Smooth muscle cell (in vitro differentiated cells): ENCODE measurements at regions not wholly inside any gene's neighbourhood (a gene's known extent, or its start where the extent isn't known, plus 50 kb on each side); places are given as distances from the start of the nearest gene placed in this dataset.
"Not testable (repeated sequence)": the region's sequence is repeated elsewhere in the genome, so short reads cannot be mapped to it uniquely, and the experiment has no call there.

Experiments used
- DNase-seq: peaks from one replicate; lab custom pipeline; 2025; ENCODE audit not compliant: unreplicated experiment; lab: John Stamatoyannopoulos, UW
- H2AFZ ChIP-seq: fragments of 200-600 bp; sonication (generic); 2 replicates; pipeline ENCODE4 v1.6.0; 2016; ENCODE audit warnings: antibody characterized with exemption, low read depth, mild to moderate bottlenecking
- H3F3A ChIP-seq: fragments of 200-600 bp; sonication (generic); 2 replicates; pipeline ENCODE4 v1.6.0; 2017; ENCODE audit warnings: antibody characterized with exemption, low read depth
- H3K27ac ChIP-seq: fragments of 200-600 bp; sonication (generic); 2 replicates; pipeline ENCODE4 v1.5.1; 2016; ENCODE audit warnings: low read depth, mild to moderate bottlenecking
- H3K27me3 ChIP-seq: fragments of 200-600 bp; sonication (generic); 2 replicates; pipeline ENCODE4 v1.6.1; 2016; ENCODE audit warnings: low read depth, mild to moderate bottlenecking
- H3K36me3 ChIP-seq: fragments of 200-600 bp; sonication (generic); 2 replicates; pipeline ENCODE4 v1.5.1; 2016; ENCODE audit warnings: low read depth
- H3K4me1 ChIP-seq: fragments of 200-600 bp; sonication (generic); 2 replicates; pipeline ENCODE4 v1.5.1; 2016; ENCODE audit warnings: low read depth
- H3K4me2 ChIP-seq: fragments of 200-600 bp; sonication (generic); 2 replicates; pipeline ENCODE4 v1.6.0; 2016; ENCODE audit warnings: mild to moderate bottlenecking
- H3K4me3 ChIP-seq: fragments of 200-600 bp; sonication (generic); 2 replicates; pipeline ENCODE4 v1.5.1; 2016; ENCODE audit warnings: mild to moderate bottlenecking
- H3K79me2 ChIP-seq: fragments of 200-600 bp; sonication (generic); 2 replicates; pipeline ENCODE4 v1.6.0; 2016; ENCODE audit warnings: low read depth, mild to moderate bottlenecking
- H3K9ac ChIP-seq: fragments of 200-600 bp; sonication (generic); 2 replicates; pipeline ENCODE4 v1.6.0; 2016; ENCODE audit warnings: low read depth
- H3K9me3 ChIP-seq: fragments of 200-600 bp; sonication (generic); replicated peaks from 2 replicates; pipeline ENCODE4 v1.5.1; 2016; ENCODE audit warnings: low read depth
- H4K20me1 ChIP-seq: fragments of 200-600 bp; sonication (generic); 2 replicates; pipeline ENCODE4 v1.6.0; 2016; ENCODE audit warnings: low read depth
- WGBS: methylation state at CpG from one replicate; pipeline ENCODE4 v1.1.7; 2016; ENCODE audit warnings: low lambda C conversion rate; 5-methylcytosine and 5-hydroxymethylcytosine counted together
- TF ChIP-seq, protein P1 (sequence below): fragments of 200-600 bp; sonication (generic); IDR thresholded peaks from 2 replicates; pipeline ENCODE4 v1.5.1; 2017; ENCODE audit warnings: borderline replicate concordance, mild to moderate bottlenecking, antibody characterized with exemption; ENCODE audit not compliant: insufficient read depth, poor library complexity, severe bottlenecking

DNA sequence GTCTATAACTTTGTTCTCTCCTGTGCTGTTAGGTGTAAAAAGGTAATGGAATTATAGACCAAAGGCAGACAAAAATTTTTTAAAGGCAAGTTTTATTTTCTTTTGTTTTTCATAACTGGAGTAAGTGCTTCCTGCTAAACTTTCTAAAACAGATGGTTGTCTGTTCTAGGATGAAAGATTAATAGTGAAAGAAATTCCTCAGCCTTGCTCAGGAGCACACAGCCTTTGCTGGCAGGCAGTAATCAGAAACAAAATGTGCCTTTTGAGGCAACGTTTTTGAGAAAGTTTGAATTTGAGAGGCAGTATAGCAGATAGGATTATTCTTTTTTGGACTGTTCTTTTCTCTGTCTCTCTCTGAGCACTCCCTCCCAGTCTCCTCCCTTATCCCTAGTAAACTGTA lies 2749.5 kb downstream of the PCDH9 start:
- no peaks in the 10 kb centered on the region for H3K27me3 ChIP-seq
- no peaks in the 10 kb centered on the region for H3K4me1 ChIP-seq
- H3F3A ChIP-seq = no peaks in the 10 kb centered on the region
- no peaks in the 10 kb centered on the region for H4K20me1 ChIP-seq
- no peaks in the 10 kb centered on the region for H3K36me3 ChIP-seq
- no peak for DNase-seq
- H3K4me2 ChIP-seq = no peak overlapping the region
- no peak overlapping the region for H3K9ac ChIP-seq
- H3K9me3 ChIP-seq = no peaks in the 10 kb centered on the region
- no peak overlapping the region for H3K4me3 ChIP-seq
- TF ChIP-seq, protein P1, sequence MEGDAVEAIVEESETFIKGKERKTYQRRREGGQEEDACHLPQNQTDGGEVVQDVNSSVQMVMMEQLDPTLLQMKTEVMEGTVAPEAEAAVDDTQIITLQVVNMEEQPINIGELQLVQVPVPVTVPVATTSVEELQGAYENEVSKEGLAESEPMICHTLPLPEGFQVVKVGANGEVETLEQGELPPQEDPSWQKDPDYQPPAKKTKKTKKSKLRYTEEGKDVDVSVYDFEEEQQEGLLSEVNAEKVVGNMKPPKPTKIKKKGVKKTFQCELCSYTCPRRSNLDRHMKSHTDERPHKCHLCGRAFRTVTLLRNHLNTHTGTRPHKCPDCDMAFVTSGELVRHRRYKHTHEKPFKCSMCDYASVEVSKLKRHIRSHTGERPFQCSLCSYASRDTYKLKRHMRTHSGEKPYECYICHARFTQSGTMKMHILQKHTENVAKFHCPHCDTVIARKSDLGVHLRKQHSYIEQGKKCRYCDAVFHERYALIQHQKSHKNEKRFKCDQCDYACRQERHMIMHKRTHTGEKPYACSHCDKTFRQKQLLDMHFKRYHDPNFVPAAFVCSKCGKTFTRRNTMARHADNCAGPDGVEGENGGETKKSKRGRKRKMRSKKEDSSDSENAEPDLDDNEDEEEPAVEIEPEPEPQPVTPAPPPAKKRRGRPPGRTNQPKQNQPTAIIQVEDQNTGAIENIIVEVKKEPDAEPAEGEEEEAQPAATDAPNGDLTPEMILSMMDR = no peak
- peak overlapping the region; percentile 31 for H2AFZ ChIP-seq
- H3K79me2 ChIP-seq = no peaks in the 10 kb centered on the region
- no peak overlapping the region for H3K27ac ChIP-seq
- WGBS = 32% methylated on average over 1 of the region's 1 CpG

DNA sequence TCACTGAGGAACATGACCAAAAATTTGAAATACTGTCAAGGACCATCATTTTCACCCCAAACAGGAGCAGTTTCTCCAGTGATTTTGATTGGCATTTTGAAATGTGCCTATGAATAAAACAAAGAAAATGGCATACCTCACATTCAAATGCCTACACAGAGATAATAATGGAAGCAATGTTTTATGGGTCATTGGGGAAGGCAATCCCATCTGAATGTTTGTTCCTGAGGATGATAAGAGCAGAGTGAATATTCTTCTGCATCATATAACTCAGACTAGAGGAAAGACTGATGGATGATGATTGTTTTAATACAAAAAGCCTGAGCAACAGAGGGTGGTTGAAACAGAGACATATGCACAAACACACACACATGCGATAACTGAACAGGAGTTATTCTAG lies 2749.9 kb downstream of the PCDH9 start:
- H3K4me1 ChIP-seq = no peaks in the 10 kb centered on the region
- no peak overlapping the region for H3K9ac ChIP-seq
- no peak for DNase-seq
- no peak overlapping the region for H3K4me2 ChIP-seq
- peak overlapping the region; percentile 31 for H2AFZ ChIP-seq
- no peak overlapping the region for H3K27ac ChIP-seq
- no peaks in the 10 kb centered on the region for H3K79me2 ChIP-seq
- H3F3A ChIP-seq = no peaks in the 10 kb centered on the region
- no peaks in the 10 kb centered on the region for H3K9me3 ChIP-seq
- 96% methylated on average over 1 of the region's 1 CpG for WGBS
- no peaks in the 10 kb centered on the region for H3K36me3 ChIP-seq
- no peaks in the 10 kb centered on the region for H3K27me3 ChIP-seq
- H3K4me3 ChIP-seq = no peak overlapping the region
- H4K20me1 ChIP-seq = no peaks in the 10 kb centered on the region
- TF ChIP-seq, protein P1 = no peak

DNA sequence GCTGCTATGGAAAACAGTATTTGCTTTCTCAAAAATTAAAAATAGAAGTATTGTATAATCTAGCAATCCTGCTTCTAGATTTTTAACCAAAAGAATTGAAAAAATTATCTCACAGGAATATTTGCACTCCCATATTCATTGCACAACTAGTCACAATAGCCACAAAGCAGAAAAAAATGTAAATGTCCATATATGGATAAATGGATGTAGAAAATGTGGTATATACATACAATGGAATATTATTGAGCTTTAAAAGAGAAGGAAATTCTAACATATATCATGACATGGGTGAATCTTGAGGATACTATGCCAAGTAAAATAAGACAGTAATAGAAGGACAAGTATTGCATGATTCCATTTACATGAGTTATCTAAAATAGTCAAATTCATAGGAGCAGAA lies 2753.0 kb downstream of the PCDH9 start:
- Histone ChIP-seq H3K79me2 (no peaks in the 10 kb centered on the region), H4K20me1 (no peaks in the 10 kb centered on the region), H3K4me3 (no peak overlapping the region), H3K4me1 (no peaks in the 10 kb centered on the region), H3K27ac (no peak overlapping the region), H3K9me3 (no peaks in the 10 kb centered on the region), H3F3A (no peaks in the 10 kb centered on the region), H3K36me3 (no peaks in the 10 kb centered on the region), H3K4me2 (no peak overlapping the region), H3K27me3 (no peaks in the 10 kb centered on the region), H3K9ac (no peak overlapping the region), H2AFZ (no peak overlapping the region)
- TF ChIP-seq, protein P1 = no peak
- no peak for DNase-seq

DNA sequence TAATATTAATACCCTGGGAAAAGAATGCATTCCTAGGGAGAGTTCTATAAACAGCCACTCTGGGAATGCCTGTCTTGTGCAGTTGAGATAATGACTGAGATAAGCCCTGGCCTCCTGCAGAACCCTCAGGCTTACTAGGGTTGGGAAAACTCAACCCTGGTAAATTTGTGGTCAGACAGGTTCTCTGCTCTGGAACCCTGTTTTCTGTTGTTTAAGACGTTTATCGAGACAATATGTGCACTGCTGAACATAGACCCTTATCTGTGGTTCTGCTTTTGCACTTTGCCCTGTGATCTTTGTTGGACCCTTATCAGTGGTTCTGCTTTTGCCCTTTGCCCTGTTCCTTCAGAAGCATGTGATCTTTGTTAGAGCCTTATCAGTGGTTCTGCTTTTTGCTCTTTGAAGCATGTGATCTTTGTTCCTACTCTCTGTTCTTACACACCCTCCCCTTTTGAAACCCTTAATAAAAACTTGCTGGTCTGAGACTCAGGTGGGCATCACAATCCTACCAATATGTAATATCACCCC lies 2754.0 kb downstream of the PCDH9 start:
- H2AFZ ChIP-seq, H3K4me3 ChIP-seq, H3K27ac ChIP-seq, DNase-seq, H3K4me2 ChIP-seq, H3K27me3 ChIP-seq, H4K20me1 ChIP-seq, H3F3A ChIP-seq, H3K79me2 ChIP-seq, H3K9me3 ChIP-seq, H3K36me3 ChIP-seq, H3K4me1 ChIP-seq, H3K9ac ChIP-seq: not testable (repeated sequence)
- 73% methylated on average over 2 of the region's 2 CpGs for WGBS
